RKO (cell line): ENCODE measurements at regions not wholly inside any gene's neighbourhood (a gene's known extent, or its start where the extent isn't known, plus 50 kb on each side); places are given as distances from the start of the nearest gene placed in this dataset.

Experiments used
- DNase-seq: peaks from one replicate; pipeline ENCODE4 v3.0.0-alpha.2; 2016; ENCODE audit warnings: low spot score

DNA sequence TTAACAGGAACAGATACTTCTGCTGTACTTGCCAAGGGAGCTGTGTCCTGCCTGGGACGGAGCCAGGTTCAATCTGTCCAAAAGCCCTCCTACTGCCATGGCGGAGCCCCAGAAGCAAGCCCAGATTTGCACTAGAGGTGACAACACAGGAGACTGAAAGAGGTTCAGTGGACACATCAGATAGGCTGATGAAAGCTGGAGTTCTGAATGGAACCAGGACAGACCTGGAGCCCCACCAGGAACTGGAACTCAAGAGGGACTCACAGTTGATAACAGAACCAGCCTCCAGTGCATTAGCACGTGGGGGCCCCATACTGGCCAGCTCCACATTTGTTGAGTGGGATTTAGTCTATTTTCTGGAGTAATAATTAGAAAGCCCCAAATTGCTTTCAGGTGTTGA lies 315.5 kb downstream of the ARRDC4 start:
- DNase-seq = no peak

DNA sequence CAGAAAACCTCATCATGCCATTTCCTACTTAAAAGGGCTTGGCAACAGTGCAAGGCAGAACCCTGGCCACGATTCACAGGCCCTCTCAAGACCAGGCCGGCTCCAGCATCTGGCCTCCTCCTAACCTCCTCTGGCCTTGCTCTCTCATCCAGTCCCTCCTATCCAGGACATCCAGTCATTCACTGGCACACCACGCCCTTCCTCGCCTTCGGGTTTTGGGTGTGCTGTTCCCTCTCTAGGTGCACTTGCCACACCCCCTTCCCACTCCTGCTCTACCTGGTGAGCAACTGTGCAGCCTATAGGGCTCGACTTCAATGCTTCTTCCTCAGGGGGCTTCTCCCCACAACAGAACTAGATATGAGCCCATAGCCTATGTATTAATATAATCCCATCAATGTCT lies 317.1 kb downstream of the ARRDC4 start:
- no peak for DNase-seq

DNA sequence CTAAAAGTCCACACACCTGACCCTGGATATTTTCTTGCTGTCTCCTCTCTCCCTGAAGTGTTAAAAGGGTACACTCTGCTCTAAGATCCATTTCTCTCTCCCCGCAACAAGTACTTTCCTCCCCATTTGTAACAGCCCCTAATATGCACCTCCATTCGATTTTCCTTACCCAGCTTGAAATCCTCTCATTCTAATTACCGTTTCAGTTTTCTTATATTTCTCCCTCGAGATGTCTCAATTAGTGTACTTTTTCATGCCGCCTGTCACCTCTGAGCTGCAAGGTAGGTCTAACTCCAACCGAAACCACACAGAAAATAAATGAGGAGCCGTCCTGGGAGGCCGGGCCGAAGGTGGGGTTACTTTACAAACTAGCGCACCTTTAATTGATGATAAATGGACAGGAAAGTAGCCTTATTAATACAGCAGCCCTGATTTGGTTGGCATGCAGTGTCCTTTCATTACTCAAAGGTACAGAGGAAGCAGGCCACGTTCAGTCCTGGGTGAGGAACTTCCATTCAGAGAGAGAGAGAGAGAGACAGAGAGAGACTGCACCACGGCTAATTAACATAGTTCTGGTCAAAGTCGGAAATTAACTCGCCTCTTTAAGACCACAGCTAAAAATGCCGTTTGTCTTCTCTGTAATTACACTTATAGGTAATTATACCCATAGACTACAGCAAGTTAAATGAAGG lies 319.9 kb downstream of the ARRDC4 start:
- DNase-seq = no peak

DNA sequence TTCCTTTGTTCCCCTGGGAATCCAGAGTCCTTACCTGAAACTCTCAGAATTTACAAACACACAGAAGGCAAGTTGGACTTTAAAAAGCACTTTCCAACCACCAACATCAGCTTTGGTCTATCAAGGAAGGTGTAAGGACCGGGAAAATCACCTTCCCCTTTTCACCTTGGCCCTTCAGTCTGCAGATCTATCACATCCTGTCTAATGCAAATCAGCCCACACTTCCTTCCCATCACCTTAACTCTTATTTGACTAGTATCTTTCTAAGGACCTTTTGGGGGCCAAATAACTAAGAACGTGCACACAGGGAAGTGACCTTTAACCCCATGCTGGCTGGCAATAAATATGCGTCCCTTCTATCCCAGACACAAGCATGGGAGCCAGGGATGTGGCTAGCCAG lies 320.6 kb downstream of the ARRDC4 start:
- no peak for DNase-seq

DNA sequence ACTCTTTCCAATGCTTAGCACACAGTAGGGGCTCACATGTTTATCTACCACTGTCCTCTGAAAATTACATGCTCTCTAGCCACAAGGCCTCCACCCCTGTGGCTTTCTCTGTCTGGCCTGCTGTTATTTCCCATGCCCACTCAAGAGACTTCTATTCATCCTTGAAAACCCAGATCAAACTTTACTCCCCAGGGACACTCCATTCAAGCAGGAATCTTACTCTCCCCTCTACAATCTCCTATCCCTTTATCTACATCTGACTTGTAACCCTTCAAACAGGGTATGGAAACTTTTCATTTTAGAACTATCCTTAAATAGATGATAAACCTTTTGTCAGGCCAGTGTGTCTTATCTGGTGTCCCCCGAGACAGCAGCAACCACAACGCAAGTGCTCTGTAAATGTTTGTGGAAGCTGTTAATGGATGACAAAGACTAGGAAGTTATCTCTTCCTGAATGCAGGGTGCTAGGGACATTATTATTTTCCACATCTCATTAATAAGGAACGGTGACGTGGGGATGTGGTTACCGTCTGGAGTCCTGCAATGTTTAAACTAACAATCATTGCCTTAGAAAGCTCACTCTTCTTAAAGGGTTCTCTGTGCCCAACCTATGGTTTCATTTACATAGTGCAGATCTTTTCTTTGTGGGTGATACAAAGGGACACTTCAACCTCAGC lies 322.3 kb downstream of the ARRDC4 start:
- no peak for DNase-seq

DNA sequence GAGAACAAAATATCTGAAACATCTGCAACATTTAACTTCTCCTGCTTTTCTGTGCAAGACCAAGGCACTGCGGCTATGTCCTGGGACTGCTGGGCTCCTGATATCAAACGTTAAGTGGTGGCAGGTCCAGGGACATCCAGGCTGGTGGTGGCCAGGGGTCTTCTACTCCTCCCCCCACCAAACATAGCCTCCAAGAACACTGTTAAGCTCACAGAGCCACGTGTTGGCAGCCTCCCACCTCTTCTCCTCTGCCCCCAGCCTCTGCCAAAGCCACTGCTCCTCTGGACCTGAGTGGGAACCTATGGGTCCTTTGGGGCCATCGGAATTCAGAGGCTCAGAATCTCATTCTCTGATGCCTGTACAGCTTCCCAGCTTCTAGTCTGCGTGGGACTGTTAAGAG lies 325.7 kb downstream of the ARRDC4 start:
- DNase-seq = no peak

DNA sequence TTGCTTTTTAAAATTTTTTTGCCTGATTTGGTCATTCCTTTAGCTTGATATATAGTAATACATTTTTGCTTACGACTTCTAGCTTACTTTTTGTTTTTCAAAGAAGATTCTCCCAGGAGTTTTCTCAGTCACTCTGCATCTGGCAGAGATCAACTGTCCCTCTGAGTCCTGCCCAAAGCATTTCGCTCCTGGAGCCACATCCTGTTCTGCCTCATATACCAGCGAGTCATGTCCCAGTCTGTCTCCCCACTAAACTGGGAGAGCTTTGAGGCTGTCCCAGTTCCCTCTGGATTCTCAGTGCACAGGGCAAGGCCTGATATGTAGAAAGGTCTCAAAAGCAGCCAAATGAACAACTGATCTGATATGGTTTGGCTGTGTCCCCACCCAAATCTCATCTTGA lies 326.3 kb downstream of the ARRDC4 start:
- DNase-seq = no peak

DNA sequence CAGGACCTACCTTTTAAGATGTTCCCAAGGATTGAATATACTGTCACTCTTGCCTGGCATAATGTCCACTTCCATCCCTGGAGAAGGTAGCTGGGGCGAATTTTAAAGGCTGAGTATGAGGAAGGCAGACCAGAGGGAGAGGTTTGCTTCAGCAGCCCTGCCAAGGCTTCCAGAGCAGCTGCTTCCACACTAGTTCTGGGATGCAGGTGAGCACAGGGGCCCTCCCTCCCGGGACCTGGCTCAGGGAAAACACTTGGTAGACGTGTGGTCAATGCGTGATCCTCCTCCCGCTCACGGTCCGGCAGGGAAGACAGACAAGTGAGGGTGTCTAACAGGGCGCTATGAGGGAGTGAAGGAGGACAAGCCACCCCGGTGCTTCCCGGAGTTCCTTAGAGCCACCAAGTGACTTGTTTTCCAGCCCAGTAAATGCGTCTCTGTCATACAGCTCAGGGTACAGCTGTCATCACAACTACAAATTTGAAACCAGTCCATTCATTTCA lies 327.6 kb downstream of the ARRDC4 start:
- DNase-seq = no peak

DNA sequence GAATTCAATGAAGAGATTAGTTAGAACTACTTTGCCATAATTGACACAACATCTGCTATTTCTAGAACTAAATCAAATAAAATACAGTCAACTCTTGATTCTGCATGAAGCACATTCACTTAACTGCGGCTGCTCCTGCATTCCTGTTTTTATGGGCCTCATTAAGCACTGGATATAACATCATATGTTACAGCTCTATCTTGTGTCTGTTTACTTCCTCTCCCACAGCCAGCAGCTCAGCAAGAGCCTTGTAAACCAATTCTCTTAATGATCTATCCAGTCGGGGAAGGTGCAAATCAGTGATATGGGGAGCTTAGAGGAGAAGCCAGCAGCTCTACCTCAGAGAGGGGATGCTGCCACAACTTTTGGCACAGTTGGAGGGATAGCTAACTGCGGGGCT lies 329.2 kb downstream of the ARRDC4 start:
- no peak for DNase-seq

DNA sequence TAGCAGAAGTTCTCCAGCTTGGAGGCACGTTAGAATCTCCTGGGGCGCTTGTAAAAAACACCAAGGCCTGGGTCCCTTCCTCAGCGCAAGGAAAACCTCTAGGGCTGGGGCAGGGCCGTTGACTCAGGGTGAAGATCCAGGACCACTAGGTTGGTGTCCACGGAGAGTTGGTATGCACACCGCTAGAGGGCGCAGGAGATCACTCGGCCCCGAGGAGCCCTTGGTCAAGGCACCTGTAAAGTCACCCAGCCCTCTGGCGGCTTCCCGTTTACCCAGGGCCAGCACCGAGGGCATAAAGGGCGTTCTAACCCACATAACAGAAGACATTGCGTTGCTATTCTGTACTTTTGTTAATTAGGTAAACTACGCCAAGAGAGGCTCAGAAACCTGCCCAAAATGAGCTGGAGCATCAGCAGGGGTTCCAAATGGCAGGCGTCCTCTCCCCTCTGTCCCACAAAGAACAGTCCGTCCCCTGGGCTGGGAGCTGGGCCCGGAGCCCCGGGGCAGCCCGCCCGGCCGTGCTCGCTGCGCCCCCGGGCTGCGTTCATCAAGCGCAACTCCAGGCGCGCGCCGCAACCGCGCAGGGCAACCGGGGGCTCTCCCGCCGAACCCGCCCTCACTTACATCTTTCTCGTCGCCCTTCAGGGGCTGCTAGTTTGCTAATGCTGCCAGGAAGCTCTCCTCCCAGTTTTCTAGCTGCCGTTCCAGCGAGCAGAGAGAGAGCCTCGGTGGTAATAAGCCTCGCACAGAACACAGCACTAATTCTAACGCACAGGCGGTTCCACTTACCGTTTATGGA lies 332.1 kb downstream of the ARRDC4 start:
- peak; percentile 47 for DNase-seq

DNA sequence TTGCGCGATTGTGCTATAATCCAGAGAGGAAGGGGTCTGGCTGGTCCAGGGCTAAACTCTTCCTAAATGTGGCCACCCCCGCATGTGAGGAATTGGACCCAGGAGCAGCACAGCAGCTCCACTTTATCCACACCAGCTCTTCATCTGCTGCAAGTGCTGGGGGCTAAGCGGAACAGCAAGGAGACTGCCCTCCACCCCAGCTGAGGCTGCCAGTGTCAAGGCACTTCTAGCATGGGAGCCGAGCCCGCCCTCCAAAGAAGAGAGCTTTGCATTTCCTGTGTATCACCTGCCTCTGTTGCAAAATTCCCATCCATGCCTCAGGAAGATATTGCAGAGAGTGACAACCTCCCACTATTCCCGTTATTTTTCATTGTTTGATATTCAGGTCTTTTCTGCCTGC lies 333.6 kb downstream of the ARRDC4 start:
- no peak for DNase-seq

DNA sequence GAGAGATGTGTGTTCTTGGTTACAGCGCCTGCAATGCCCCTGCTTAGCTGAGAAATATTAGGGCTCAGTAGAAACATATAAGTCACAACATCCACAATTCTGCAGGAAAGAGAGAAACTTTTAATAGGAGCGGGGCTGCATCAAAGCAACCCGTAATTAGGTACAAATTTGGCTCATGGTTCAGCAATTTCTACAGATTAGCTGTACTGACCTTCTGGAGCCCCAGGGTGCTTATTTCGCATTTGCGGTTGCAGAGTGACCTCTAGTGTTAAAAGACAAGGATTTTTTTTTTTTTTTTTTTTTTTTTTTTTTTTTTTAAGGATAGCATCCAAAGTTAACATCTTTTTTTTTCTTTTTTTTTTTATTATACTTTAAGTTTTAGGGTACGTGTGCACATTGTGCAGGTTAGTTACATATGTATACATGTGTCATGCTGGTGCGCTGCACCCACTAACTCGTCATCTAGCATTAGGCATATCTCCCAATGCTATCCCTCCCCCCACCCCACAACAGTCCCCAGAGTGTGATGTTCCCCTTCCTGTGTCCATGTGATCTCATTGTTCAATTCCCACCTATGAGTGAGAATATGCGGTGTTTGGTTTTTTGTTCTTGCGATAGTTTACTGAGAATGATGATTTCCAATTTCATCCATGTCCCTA lies 334.7 kb downstream of the ARRDC4 start:
- DNase-seq = peak; percentile 65

DNA sequence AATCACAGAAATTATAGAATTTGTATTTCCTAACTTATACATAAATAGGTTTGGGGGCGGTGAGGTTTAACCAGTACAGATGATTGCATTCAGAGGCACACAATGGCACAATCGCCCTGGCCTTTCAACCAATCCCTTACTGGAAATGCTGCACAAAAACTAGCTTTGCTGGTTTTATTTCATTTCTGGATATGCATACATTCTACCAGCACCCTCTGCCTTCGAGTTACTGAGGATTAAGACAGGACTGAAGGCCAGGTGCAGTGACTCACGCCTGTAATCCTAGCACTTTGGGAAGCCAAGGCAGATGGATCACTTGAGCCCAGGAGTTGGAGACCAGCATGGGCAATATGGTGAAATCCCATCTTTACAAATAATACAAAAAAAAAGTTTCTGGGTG lies 336.1 kb downstream of the ARRDC4 start:
- no peak for DNase-seq

DNA sequence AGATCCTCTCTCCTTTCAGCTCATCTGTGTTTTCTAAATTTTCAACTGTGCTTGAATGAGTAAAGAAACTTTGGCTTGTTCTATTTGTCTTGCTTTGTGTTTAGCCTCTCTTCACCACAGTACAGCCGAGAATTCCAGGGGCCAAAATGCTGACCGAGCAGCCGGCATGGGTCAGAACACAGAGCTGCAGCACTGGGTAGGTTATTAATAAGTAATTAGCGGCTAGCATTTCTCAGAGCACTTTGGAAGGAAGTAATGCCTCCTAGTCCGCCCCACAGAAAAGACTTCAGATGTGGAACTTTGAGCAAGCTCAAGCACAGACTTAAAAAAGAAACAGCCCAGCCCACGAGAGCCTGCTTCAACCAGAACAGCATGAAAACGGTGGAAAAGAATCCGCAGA lies 343.9 kb downstream of the ARRDC4 start:
- DNase-seq = no peak

DNA sequence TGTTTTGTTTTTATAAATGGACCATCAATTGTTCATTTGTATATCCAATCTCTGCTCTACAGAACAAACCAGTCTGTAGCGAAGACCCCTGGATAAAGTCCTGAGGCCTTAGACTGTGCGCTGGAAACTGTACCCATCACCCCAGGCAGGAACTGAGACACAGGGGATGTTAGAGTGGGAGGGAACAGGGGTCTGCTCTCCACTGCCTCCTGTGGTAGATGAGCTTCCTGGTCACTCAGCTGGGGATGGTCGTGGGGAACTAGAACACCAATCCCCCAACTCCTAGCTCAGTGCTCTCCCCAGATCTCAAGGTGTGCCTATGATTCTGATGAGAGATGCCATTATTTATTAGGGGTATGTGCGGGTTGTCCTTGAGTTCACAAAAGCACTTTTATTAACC lies 340.2 kb upstream of the IGF1R start:
- no peak for DNase-seq

DNA sequence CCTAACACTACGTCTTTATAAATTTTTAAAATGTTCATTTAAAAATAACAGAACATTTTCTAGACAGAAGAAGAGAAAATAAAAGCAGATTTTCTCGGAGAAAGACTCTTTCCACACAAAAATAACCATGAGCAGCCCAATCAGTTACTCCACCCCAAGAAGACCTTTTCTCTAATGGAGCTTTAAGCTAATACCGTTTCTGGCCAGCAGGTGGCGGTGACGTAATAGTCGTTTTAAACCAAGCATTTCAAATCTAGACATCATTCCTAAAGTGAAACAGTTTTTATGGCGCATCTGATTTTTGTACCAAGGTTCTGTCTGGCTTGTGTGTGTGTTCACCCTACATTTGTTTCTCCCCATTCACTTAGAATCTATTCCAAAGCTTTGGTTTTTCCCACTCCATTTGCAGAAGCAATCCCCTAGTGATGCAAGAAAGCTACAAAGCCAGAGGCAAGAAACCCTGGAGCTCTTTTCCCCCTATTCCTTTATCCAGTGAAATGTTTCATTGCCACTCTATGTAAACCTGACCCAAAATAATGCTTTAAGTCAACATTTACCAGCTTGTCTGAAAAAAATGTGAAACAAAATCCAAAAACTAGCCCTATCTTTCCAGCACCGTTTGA lies 336.7 kb upstream of the IGF1R start:
- DNase-seq = peak; percentile 70

DNA sequence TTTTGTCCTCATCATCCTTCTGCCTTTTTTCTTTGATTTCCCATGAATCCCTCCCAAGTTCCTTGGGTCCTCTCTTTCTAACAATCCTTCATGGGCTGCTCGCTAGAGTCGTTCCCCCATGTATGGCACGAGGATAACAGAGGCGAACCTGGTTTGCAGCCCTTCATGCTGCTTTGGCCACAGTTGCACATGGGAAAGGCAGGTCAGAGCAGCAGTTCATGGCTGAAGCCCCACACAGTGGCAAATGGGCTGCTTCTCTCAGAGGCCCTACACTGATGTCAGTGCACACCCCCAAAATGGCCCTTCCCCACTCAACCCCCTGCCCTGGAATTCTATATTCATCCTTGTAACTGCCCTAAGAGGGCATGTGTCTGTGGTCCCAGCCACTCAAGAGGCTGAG lies 335.4 kb upstream of the IGF1R start:
- DNase-seq = no peak

DNA sequence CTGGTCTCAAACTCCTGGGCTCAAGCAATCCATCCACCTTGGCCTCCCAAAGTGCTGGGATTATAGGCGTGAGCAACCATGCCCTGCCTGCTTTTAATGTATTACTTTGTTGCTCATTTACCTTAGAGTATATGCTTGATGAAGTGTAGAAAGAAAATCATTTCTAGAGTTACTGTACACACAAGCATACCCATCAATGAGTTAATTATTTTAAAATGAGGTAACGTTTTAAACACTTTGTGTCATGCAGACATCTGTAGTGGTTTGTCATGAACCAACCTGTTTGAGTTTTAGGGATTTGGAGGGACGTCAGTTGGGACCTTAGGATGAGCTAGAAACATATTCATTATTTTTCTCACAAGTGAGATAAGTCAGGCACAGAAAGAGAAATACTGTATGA lies 332.4 kb upstream of the IGF1R start:
- no peak for DNase-seq

DNA sequence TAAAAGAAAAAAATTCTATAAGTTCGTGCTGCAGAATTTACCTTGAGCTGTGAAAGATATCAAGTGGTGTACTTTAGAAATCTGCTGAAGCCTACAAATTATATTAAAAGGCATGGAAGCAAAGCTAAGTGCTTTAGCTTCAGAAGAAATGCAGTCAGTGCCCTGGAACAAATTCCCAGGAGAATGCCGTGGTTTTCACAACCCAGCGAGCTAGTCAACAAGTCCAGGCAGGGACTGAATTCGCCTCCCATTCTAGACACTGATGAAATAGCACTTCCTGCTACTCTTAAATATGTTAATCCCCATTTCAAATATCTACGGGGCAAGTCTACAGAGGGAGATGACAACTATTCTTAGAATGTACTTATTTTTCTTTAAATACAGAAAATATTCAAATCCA lies 326.4 kb upstream of the IGF1R start:
- no peak for DNase-seq

DNA sequence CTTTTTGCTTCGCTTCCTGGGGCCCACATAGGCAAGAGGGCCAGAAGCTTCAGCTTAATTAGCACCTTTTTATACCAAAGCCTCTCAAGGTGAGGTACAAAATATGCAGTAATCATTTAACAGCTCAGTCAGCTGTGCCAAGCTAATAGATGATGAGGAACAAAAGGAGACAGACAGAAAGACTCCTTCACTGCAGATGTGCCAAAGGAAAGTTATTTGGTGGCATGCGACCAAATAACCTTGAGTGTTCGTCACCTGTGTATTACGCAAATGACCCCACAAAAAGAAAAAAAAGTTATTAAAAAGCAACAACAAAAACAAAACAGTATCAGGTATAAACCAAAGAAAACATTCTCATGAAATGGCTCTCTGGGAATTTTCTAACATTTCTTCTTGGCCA lies 325.8 kb upstream of the IGF1R start:
- DNase-seq = no peak

DNA sequence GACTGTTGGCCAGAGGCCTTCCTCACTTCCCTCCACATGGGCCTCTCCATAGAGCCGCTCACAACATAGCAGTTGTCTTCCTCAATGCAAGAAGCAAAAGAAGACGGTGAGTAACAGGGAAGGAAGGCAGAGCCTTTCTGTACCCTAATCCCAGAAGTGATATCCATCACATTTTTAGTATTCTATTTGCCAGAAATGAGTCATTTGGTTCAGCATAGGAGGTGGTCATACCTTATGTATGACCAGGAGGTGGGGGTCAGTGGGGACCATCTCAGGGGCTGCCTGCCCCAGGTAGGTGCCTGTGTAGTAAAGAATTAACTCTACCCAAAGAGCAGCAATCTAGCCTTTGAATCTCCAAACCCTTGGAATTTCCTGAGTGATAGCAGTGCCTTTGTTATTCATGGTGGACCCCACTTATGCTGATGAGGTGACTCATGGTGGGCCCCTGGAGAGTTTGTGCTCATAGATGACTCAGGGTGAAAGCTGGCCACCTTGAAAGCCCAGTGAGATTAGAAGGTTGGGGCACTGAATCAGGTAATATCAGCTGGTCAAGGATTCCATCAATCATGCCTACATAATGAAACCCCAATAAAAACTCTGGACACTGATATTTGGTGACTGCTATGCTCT lies 323.9 kb upstream of the IGF1R start:
- no peak for DNase-seq

DNA sequence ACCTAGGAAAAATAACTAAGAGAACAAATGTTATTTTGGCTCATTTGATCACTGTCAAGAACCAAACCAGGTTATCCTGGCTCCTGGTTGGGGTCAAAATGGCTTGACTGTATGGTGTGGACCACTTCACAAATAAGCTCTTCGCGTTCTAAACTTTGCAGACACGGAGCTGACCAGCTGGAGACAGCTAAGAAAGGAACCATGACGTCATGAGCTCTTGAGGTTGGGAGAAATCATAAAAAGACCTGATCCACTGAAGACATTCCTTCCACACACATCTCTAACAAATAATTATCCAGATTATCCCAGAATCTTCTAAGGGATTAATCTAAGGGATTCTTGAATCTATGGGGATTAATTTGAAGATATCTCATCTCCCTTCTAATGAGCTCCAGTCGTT lies 321.5 kb upstream of the IGF1R start:
- no peak for DNase-seq
